HCT116 (cell line): ENCODE measurements at regions not wholly inside any gene's neighbourhood (a gene's known extent, or its start where the extent isn't known, plus 50 kb on each side); places are given as distances from the start of the nearest gene placed in this dataset.

ENCODE experiments used
- CEBPB ChIP-seq: IDR thresholded peaks from 2 replicates; pipeline ENCODE4 v1.6.1; 2012; ENCODE audit warnings: low read depth
- EZH2 ChIP-seq: fragments of 200-600 bp; sonication (generic); IDR thresholded peaks from 2 replicates; pipeline ENCODE4 v1.6.1; 2017; ENCODE audit warnings: antibody characterized with exemption, mixed run types
- EZH2phosphoT487 ChIP-seq: fragments of 200-600 bp; IDR thresholded peaks from 2 replicates; pipeline ENCODE4 v1.6.1; 2018; ENCODE audit warnings: antibody characterized with exemption, borderline replicate concordance
- JUND ChIP-seq: IDR thresholded peaks from 2 replicates; pipeline ENCODE4 v1.6.1; 2012
- POLR2A ChIP-seq: IDR thresholded peaks from 2 replicates; pipeline ENCODE4 v1.7.0; 2011; ENCODE audit warnings: borderline replicate concordance; ENCODE audit not compliant: insufficient read depth, insufficient read length; ENCODE audit errors: extremely low read depth
- POLR2AphosphoS5 ChIP-seq: IDR thresholded peaks from 2 replicates; pipeline ENCODE4 v1.6.1; 2011; ENCODE audit warnings: mild to moderate bottlenecking, low read depth, low read length, moderate library complexity
- RAD21 ChIP-seq: IDR thresholded peaks from 2 replicates; pipeline ENCODE4 v1.6.1; 2012; ENCODE audit warnings: low read depth, mild to moderate bottlenecking
- SIN3A ChIP-seq: IDR thresholded peaks from 2 replicates; pipeline ENCODE4 v1.6.1; 2012; ENCODE audit warnings: low read depth
- SRF ChIP-seq: IDR thresholded peaks from 2 replicates; pipeline ENCODE4 v1.6.1; 2012; ENCODE audit warnings: low read depth
- TF ChIP-seq, protein P1 (sequence below), 3 experiments: fragments of 200-600 bp in 1 of 3; sonication (generic) in 1 of 3; IDR thresholded peaks in 2 of 3; conservative IDR thresholded peaks in 1 of 3; 2 replicates each; pipeline ENCODE4 v1.5.1; 2012 to 2017; ENCODE audit warnings: low read depth in 2 of 3, low read length in 2 of 3, antibody characterized with exemption in 1 of 3, borderline replicate concordance in 1 of 3, control low read depth in 1 of 3, mild to moderate bottlenecking in 1 of 3, mixed read lengths in 1 of 3, mixed run types in 1 of 3, moderate library complexity in 1 of 3; ENCODE audit not compliant: insufficient read depth in 1 of 3
- TF ChIP-seq, protein P2 (sequence below): IDR thresholded peaks from 2 replicates; pipeline ENCODE4 v1.6.1; 2012
- TF ChIP-seq, protein P3 (sequence below): IDR thresholded peaks from 2 replicates; pipeline ENCODE4 v1.6.1; 2012

DNA sequence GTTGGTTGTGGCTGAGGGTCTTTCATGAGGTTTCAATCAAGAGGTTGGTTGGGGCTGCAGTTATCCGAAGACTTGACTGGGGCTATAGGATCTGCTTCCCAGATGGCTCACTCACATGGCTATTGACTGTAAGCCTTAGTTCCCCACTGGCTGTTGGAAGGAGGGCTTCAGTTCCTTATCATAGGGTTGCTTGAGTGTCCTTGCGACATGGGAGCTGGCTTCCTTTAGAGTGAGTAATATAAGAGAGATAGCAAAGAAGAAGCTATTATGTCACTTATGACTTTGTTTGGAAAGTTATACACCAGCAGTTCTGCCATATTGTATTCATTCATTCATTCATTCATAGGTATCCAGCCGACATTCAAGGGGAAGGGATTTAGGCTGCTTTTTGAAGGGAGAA lies 121.4 kb upstream of the WSCD1 start:
- TF ChIP-seq, protein P1, sequence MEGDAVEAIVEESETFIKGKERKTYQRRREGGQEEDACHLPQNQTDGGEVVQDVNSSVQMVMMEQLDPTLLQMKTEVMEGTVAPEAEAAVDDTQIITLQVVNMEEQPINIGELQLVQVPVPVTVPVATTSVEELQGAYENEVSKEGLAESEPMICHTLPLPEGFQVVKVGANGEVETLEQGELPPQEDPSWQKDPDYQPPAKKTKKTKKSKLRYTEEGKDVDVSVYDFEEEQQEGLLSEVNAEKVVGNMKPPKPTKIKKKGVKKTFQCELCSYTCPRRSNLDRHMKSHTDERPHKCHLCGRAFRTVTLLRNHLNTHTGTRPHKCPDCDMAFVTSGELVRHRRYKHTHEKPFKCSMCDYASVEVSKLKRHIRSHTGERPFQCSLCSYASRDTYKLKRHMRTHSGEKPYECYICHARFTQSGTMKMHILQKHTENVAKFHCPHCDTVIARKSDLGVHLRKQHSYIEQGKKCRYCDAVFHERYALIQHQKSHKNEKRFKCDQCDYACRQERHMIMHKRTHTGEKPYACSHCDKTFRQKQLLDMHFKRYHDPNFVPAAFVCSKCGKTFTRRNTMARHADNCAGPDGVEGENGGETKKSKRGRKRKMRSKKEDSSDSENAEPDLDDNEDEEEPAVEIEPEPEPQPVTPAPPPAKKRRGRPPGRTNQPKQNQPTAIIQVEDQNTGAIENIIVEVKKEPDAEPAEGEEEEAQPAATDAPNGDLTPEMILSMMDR (IDR thresholded peaks at IDR 0.05 in 2 of 3, conservative IDR thresholded peaks at IDR 0.05 in 1 of 3; ENCODE audit: borderline replicate concordance in 1 of 3, insufficient read depth in 1 of 3, low read depth in 2 of 3, low read length in 2 of 3) = no peak
- TF ChIP-seq EZH2phosphoT487 (no peak), EZH2 (no peak), POLR2A (no peak), RAD21 (no peak), SIN3A (no peak), POLR2AphosphoS5 (no peak), SRF (no peak), JUND (no peak), CEBPB (no peak)
- TF ChIP-seq, protein P2, sequence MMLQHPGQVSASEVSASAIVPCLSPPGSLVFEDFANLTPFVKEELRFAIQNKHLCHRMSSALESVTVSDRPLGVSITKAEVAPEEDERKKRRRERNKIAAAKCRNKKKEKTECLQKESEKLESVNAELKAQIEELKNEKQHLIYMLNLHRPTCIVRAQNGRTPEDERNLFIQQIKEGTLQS = no peak
- TF ChIP-seq, protein P3, sequence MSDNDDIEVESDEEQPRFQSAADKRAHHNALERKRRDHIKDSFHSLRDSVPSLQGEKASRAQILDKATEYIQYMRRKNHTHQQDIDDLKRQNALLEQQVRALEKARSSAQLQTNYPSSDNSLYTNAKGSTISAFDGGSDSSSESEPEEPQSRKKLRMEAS = no peak
